Sciatic nerve (tissue), 2 donors: ENCODE measurements at regions not wholly inside any gene's neighbourhood (a gene's known extent, or its start where the extent isn't known, plus 50 kb on each side); places are given as distances from the start of the nearest gene placed in this dataset.

Experiments used
- ATAC-seq: fragments of 200-7000 bp; cut with Tn5 transposase; one replicate; pipeline ENCODE4 v1.9.1; 2020; ENCODE audit warnings: mild to moderate bottlenecking, moderate library complexity
- DNase-seq: peaks from one replicate; pipeline ENCODE4 v3.0.0-alpha.2; 2020; ENCODE audit warnings: low spot score
- intact Hi-C: fragments of 100-400 bp; cut with DNase I; formaldehyde crosslinking; loops from one replicate; pipeline ENCODE4 v1.14.2; 2022
- donor health status: DM: no; HTN: no; CAD: no.
- donor health status: DM: no; HTN: no; CAD: no.

- ATAC-seq (no peak), DNase-seq (no peak)
- intact Hi-C loops: loop anchor here (5.0 kb wide), 1 partner anchor 1203 kb away; no protein-coding TSS in a partner anchor
Observed at GRCh38 chr2:65539633-65540032, 107.2 kb upstream of the SPRED2 start.

GRCh38 chr2:65537651-65538385, 105.4 kb upstream of the SPRED2 start:
- ATAC-seq: no peak

GRCh38 chr2:65536596-65536995, 104.2 kb upstream of the SPRED2 start:
- DNase-seq (no peak), ATAC-seq (no peak)
- intact Hi-C loops: loop anchor here (5.0 kb wide), 1 partner anchor 1206 kb away; no protein-coding TSS in a partner anchor

More at GRCh38 chr2:65537651-65538385, 105.4 kb upstream of the SPRED2 start:
- intact Hi-C loops: loop anchor here (5.0 kb wide), 1 partner anchor 1204 kb away; no protein-coding TSS in a partner anchor
- DNase-seq: no peak

GRCh38 chr2:65532937-65533336, 100.5 kb upstream of the SPRED2 start:
- DNase-seq (no peak), ATAC-seq (no peak)
- intact Hi-C loops: no loop called here

GRCh38 chr2:65532326-65532725, 99.9 kb upstream of the SPRED2 start:
- DNase-seq: no peak
- no peak for ATAC-seq
- intact Hi-C loops: no loop called here

- no peak for DNase-seq
- intact Hi-C loops: no loop called here
- no peak for ATAC-seq
Observed at GRCh38 chr2:65530547-65531320, 98.3 kb upstream of the SPRED2 start.

- DNase-seq: no peak
- intact Hi-C loops: no loop called here
- ATAC-seq: no peak
Observed at GRCh38 chr2:65529419-65529818, 97.0 kb upstream of the SPRED2 start.

- DNase-seq (no peak), ATAC-seq (no peak)
- intact Hi-C loops: no loop called here
Observed at GRCh38 chr2:65528241-65528574, 95.8 kb upstream of the SPRED2 start.

- DNase-seq: no peak
- no peak for ATAC-seq
- intact Hi-C loops: no loop called here
Observed at GRCh38 chr2:65527451-65528240, 95.2 kb upstream of the SPRED2 start.

- DNase-seq: no peak
- intact Hi-C loops: no loop called here
- no peak for ATAC-seq
Observed at GRCh38 chr2:65525616-65526231, 93.3 kb upstream of the SPRED2 start.

- ATAC-seq (no peak), DNase-seq (no peak)
- intact Hi-C loops: no loop called here
Observed at GRCh38 chr2:65522922-65523321, 90.5 kb upstream of the SPRED2 start.

- no peak for ATAC-seq
- DNase-seq: no peak
- intact Hi-C loops: no loop called here
Observed at GRCh38 chr2:65518751-65519150, 86.4 kb upstream of the SPRED2 start.

GRCh38 chr2:65514555-65515195, 82.3 kb upstream of the SPRED2 start:
- DNase-seq: no peak
- intact Hi-C loops: no loop called here
- no peak for ATAC-seq

- no peak for ATAC-seq
- DNase-seq: no peak
- intact Hi-C loops: no loop called here
Observed at GRCh38 chr2:65512783-65513182, 80.4 kb upstream of the SPRED2 start.

- DNase-seq (no peak), ATAC-seq (no peak)
- intact Hi-C loops: no loop called here
Observed at GRCh38 chr2:65511306-65511705, 78.9 kb upstream of the SPRED2 start.

- DNase-seq (no peak), ATAC-seq (no peak)
- intact Hi-C loops: no loop called here
Observed at GRCh38 chr2:65508225-65508624, 75.8 kb upstream of the SPRED2 start.

- ATAC-seq (no peak), DNase-seq (no peak)
- intact Hi-C loops: no loop called here
Observed at GRCh38 chr2:65507102-65508069, 75.0 kb upstream of the SPRED2 start.
